ENCODE measurements at regions not wholly inside any gene's neighbourhood (a gene's known extent, or its start where the extent isn't known, plus 50 kb on each side); places are given as distances from the start of the nearest gene placed in this dataset.

DNA sequence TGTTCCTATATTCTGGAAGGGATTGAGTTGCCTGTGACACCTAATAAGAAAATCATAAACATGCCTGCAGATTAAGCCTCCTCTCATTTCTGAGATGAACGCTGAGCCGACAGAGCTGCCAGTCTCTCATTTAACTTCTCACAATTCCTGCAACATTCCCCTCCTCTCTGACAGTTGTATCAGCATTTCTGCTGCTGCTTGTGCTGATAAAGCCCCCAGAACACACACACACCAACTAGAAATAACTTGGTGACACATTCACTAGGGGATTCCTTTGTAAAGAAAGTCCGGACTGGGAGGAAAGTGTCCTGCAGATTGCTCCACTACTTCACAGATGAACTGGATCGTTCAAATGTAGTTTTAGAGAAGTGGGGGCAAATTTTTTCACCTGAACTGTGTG is 437.3 kb downstream of the PLA2G4A start:
- H3K4me3 ChIP-seq (ENCODE audit: low read length): no peak overlapping the region
- no peak overlapping the region; the same call in 1 of the 2 replicates for H3K27ac ChIP-seq (ENCODE audit: low read depth, low read length)
- H3K36me3 ChIP-seq (ENCODE audit: insufficient read depth, low read length): no peaks in the 10 kb centered on the region
- WGBS: 85% methylated on average over 4 of the region's 4 CpGs
- H3K9me3 ChIP-seq (ENCODE audit: insufficient read depth, low read depth, low read length): no peaks in the 10 kb centered on the region
- H3K4me1 ChIP-seq (ENCODE audit: insufficient read depth, low read length): no peaks in the 10 kb centered on the region
- no peak overlapping the region for H3K9ac ChIP-seq (ENCODE audit: low read depth, low read length)
- H3K27me3 ChIP-seq (ENCODE audit: insufficient read depth, low read length): no peaks in the 10 kb centered on the region

DNA sequence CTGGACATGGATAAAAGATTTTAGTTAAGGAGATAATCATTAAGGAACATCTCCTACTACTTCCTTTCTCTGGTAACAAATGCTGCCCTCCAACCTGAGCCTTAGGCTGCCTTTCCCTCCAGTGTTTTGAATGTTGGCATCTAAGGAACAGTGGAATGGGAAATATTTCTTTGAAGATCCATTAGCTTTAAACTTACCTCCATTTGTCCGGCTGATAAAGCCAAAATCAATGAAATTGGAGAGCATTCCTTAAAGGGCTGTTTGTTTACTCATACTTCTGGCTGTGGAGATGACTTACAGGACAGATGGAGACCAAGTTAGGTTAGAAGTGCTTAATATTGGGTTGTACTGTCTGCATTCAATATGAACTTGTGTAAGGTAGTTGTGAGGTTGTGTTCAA is 439.1 kb downstream of the PLA2G4A start:
- Histone ChIP-seq H3K27ac (ENCODE audit: low read depth, low read length) (no peak overlapping the region), H3K9ac (ENCODE audit: low read depth, low read length) (no peak overlapping the region), H3K27me3 (ENCODE audit: insufficient read depth, low read length) (no peaks in the 10 kb centered on the region), H3K9me3 (ENCODE audit: insufficient read depth, low read depth, low read length) (no peaks in the 10 kb centered on the region), H3K4me1 (ENCODE audit: insufficient read depth, low read length) (no peaks in the 10 kb centered on the region), H3K36me3 (ENCODE audit: insufficient read depth, low read length) (no peaks in the 10 kb centered on the region), H3K4me3 (ENCODE audit: low read length) (no peak overlapping the region)
- 100% methylated on average over 1 of the region's 1 CpG for whole genome bisulfite sequencing

DNA sequence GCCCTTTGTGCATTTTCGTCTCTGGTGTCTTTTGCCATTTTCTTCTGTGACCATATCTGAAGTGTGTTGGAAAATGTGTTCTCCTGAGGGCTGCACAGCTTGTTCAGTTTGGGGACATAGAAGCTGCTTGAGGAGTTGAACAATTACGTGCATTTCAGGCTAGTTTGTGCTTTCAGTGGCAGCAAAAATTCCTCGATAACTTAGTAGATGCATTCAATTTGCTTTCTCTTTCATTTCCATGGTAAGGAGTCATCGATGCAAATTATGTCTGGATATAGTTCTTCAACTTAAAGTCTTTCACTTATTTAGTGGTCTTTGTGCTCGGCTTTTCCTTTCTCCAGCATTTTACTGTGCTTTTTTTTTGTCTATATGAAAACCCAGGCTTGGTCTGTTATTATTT is 441.5 kb downstream of the PLA2G4A start:
- H3K9ac ChIP-seq (ENCODE audit: low read depth, low read length): no peak overlapping the region
- H3K36me3 ChIP-seq (ENCODE audit: insufficient read depth, low read length): no peaks in the 10 kb centered on the region
- no peaks in the 10 kb centered on the region for H3K27me3 ChIP-seq (ENCODE audit: insufficient read depth, low read length)
- H3K9me3 ChIP-seq (ENCODE audit: insufficient read depth, low read depth, low read length): no peaks in the 10 kb centered on the region
- 95% methylated on average over 5 of the region's 5 CpGs for WGBS
- H3K4me3 ChIP-seq (ENCODE audit: low read length): no peak overlapping the region
- no peak overlapping the region for H3K27ac ChIP-seq (ENCODE audit: low read depth, low read length)
- no peaks in the 10 kb centered on the region for H3K4me1 ChIP-seq (ENCODE audit: insufficient read depth, low read length)

DNA sequence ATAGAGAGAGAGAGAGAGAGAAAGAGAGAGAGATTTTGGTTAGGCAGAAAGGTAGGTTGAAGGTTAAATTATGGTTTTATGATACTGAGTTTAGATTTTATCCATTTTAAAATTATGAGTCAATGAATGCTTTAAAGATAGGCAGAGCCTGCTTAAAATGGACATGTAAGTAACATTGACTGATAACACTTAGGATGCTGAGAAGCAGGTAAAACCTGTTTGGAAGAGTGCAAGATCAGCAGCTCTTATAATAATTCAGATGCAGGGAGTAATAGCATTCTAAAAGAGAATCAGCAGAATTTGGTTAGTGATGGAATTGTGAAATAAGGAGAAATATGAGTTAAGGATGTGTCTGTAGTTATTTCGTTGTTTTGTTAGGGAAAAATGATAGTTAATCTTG is 446.6 kb downstream of the PLA2G4A start:
- H3K36me3 ChIP-seq (ENCODE audit: insufficient read depth, low read length): no peaks in the 10 kb centered on the region
- no peak overlapping the region for H3K27ac ChIP-seq (ENCODE audit: low read depth, low read length)
- no peak overlapping the region for H3K9ac ChIP-seq (ENCODE audit: low read depth, low read length)
- no peak overlapping the region for H3K4me3 ChIP-seq (ENCODE audit: low read length)
- no peaks in the 10 kb centered on the region for H3K4me1 ChIP-seq (ENCODE audit: insufficient read depth, low read length)
- no peaks in the 10 kb centered on the region for H3K27me3 ChIP-seq (ENCODE audit: insufficient read depth, low read length)
- 88% methylated on average over 1 of the region's 1 CpG for WGBS
- no peaks in the 10 kb centered on the region for H3K9me3 ChIP-seq (ENCODE audit: insufficient read depth, low read depth, low read length)

DNA sequence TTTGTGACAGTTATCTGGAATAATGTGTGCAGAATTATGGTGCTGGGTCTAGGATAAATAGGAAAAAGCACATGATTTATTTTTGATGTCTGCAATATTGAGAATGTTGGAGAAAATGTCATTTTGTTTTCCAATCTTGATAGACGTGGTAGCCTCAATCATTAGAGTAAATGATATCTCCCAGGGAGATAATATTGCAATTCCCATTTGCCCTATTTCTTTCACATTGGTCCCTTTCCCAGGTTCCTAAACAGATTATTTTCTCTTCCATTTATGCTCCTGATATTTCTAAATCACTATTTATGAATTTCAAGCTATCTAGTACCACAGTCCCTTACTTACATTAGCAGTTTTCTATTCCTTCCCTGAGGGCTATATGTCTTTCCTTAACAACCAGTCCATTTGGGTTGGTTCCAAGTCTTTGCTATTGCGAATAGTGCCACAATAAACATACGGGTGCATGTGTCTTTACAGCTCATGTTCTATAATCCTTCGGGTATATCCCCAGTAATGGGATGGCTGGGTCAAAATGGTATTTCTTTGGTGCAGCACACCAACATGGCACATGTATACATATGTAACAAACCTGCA is 447.3 kb downstream of the PLA2G4A start:
- Histone ChIP-seq H3K4me1 (ENCODE audit: insufficient read depth, low read length) (no peaks in the 10 kb centered on the region), H3K36me3 (ENCODE audit: insufficient read depth, low read length) (no peaks in the 10 kb centered on the region), H3K4me3 (ENCODE audit: low read length) (no peak overlapping the region), H3K9ac (ENCODE audit: low read depth, low read length) (no peak overlapping the region), H3K27me3 (ENCODE audit: insufficient read depth, low read length) (no peaks in the 10 kb centered on the region), H3K27ac (ENCODE audit: low read depth, low read length) (no peak overlapping the region), H3K9me3 (ENCODE audit: insufficient read depth, low read depth, low read length) (no peaks in the 10 kb centered on the region)
- 96% methylated on average over 4 of the region's 4 CpGs for WGBS

DNA sequence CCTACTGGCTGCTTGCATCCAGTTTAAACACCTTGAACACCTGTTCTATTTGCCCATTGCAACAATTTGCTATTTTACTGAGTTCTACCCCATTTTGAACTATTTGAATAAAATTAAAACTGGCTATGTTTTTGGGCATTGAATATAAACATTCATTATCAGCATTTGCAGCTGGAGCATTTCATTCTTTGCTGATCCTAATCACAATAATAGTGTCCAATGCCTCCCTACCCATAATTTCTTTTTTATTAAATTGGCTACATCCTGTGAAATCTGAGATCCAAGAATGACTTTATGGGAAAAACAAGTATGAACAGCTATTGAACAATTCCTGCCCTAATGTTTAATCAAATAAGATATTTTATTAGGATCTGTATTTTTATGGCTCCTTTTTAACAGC is 447.9 kb downstream of the PLA2G4A start:
- Histone ChIP-seq H3K4me1 (ENCODE audit: insufficient read depth, low read length) (no peaks in the 10 kb centered on the region), H3K9me3 (ENCODE audit: insufficient read depth, low read depth, low read length) (no peaks in the 10 kb centered on the region), H3K4me3 (ENCODE audit: low read length) (no peak overlapping the region), H3K36me3 (ENCODE audit: insufficient read depth, low read length) (no peaks in the 10 kb centered on the region), H3K9ac (ENCODE audit: low read depth, low read length) (no peak overlapping the region), H3K27me3 (ENCODE audit: insufficient read depth, low read length) (no peaks in the 10 kb centered on the region), H3K27ac (ENCODE audit: low read depth, low read length) (no peak overlapping the region)

DNA sequence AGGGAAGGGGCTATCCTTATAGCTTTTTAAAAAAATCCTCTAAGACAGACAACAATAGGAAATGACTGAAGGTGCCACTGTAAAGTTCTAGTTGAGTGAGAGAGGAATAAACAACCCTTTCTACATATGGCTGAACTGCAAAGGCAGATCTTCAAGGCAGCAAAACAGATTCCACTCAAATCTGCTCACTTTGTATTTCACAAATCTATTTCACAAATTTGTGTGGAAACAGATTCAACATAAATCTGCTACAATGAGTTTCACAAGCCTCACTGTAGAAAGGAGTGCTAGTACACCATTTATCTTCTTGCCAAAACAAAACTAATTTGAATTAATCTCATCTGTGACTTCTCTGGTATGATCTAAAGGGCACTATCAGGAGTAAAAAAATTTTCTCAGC is 451.3 kb downstream of the PLA2G4A start:
- H3K4me1 ChIP-seq (ENCODE audit: insufficient read depth, low read length): no peaks in the 10 kb centered on the region

DNA sequence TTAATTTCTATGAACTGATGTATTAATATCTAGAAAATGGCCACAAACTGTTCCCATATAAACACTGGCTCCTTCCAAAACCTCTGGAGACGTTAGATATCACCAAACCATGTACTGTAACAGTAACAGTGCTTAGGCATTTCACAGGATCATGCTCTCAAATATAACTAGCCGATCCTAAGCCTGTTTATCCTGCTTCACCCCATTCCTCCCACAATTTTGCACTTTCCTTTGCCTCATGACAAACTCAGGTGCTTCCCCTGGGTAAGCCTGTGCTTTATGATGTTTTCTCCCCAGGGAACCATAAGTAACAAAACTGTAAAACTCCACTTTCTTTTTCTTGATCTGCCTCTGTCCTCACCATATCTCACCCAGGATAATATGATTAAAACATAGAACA is 452.3 kb downstream of the PLA2G4A start:
- Histone ChIP-seq H3K4me3 (ENCODE audit: low read length) (no peak overlapping the region), H3K36me3 (ENCODE audit: insufficient read depth, low read length) (no peaks in the 10 kb centered on the region), H3K9ac (ENCODE audit: low read depth, low read length) (no peak overlapping the region), H3K27ac (ENCODE audit: low read depth, low read length) (no peak overlapping the region), H3K9me3 (ENCODE audit: insufficient read depth, low read depth, low read length) (no peaks in the 10 kb centered on the region), H3K27me3 (ENCODE audit: insufficient read depth, low read length) (no peaks in the 10 kb centered on the region), H3K4me1 (ENCODE audit: insufficient read depth, low read length) (no peaks in the 10 kb centered on the region)
- 88% methylated on average over 2 of the region's 2 CpGs for WGBS

More for the DNA sequence above, 451.3 kb downstream of the PLA2G4A start:
- H3K27me3 ChIP-seq (ENCODE audit: insufficient read depth, low read length): no peaks in the 10 kb centered on the region
- no peak overlapping the region for H3K27ac ChIP-seq (ENCODE audit: low read depth, low read length)
- H3K4me3 ChIP-seq (ENCODE audit: low read length): no peak overlapping the region
- no peaks in the 10 kb centered on the region for H3K36me3 ChIP-seq (ENCODE audit: insufficient read depth, low read length)
- H3K9me3 ChIP-seq (ENCODE audit: insufficient read depth, low read depth, low read length): no peaks in the 10 kb centered on the region
- no peak overlapping the region for H3K9ac ChIP-seq (ENCODE audit: low read depth, low read length)

DNA sequence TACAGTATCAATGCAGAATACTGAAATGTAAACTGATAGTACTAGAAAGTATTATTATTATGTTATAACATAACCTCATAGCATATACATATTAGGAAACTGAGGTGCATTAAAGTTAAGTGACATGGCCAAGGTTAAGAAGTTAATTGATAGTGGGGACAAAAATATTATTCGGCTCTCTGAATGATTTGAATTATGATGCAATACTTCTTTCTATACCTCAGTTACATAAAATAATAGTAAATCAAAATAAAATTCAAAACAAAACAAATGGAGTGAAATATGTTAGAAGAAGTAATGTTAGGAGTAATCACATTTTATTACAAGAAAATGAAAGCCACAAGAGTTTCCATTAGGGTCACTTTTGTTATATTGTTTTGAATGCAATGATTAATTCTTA is 455.2 kb downstream of the PLA2G4A start:
- Histone ChIP-seq H3K27me3 (ENCODE audit: insufficient read depth, low read length) (no peaks in the 10 kb centered on the region), H3K9me3 (ENCODE audit: insufficient read depth, low read depth, low read length) (no peaks in the 10 kb centered on the region), H3K36me3 (ENCODE audit: insufficient read depth, low read length) (no peaks in the 10 kb centered on the region), H3K9ac (ENCODE audit: low read depth, low read length) (no peak overlapping the region), H3K27ac (ENCODE audit: low read depth, low read length) (no peak overlapping the region), H3K4me1 (ENCODE audit: insufficient read depth, low read length) (no peaks in the 10 kb centered on the region), H3K4me3 (ENCODE audit: low read length) (no peak overlapping the region)
- WGBS: no CpG with 5 or more reads among the region's 1 CpG

DNA sequence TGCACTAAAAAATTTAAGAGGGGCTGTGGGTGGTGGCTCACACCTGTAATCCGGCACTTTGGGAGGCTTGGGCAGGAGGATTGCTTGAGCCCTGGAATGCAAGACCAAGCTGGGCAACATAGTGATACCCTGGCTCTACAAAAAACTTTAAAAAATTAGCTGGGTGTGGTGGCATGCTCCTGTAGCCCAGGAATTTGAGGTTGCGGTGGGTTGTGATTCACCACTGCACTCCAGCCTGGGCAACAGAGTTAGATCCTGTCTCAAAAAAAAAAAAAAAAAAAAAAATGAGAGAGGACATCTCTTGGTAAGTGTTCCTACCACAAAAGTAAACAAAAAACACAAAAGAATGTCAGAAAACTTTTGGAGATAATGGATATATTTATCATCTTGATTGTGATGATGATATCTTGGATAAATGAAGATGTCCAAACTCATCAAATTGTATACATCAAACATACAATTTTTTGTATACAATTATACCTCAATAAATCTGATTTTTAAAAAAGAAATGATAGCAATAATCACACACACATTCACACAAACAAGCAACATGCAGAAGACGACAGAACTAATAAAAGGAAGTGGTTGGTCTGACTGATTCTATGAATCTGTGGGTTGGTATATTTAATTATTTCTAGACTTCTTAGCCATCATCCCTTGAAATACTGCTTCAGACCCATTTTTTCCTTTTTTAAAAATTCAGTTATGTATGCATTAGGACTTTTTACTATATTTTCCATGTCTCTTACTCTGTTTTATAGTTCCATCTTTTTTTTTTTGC is 465.9 kb downstream of the PLA2G4A start:
- H3K4me1 ChIP-seq (ENCODE audit: insufficient read depth, low read length): no peaks in the 10 kb centered on the region
- no peak overlapping the region for H3K27ac ChIP-seq (ENCODE audit: low read depth, low read length)
- H3K9me3 ChIP-seq (ENCODE audit: insufficient read depth, low read depth, low read length): no peaks in the 10 kb centered on the region
- no peaks in the 10 kb centered on the region for H3K36me3 ChIP-seq (ENCODE audit: insufficient read depth, low read length)
- H3K9ac ChIP-seq (ENCODE audit: low read depth, low read length): no peak overlapping the region
- WGBS: 91% methylated on average over 2 of the region's 3 CpGs
- no peaks in the 10 kb centered on the region for H3K27me3 ChIP-seq (ENCODE audit: insufficient read depth, low read length)
- H3K4me3 ChIP-seq (ENCODE audit: low read length): no peak overlapping the region

DNA sequence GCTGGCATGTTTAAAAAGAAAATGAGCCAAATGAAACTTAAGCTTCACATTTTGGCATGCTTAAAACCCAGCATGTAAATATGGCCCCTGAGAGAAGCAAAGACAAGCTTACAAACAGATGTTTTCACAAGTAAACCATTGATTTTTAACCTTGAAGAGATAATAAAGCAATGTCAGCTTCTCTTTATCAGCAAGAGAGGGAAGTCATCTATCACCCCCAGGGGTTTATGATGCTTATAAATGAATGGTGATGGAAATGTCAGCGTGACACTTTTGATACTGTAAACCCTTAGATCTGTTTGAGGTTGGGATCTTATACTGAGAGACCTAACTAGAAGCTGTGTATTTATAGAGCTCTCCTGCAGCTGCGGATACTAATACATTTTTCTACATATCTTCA is 471.3 kb downstream of the PLA2G4A start:
- Histone ChIP-seq H3K27me3 (ENCODE audit: insufficient read depth, low read length) (no peaks in the 10 kb centered on the region), H3K4me3 (ENCODE audit: low read length) (no peak overlapping the region), H3K36me3 (ENCODE audit: insufficient read depth, low read length) (no peaks in the 10 kb centered on the region), H3K9ac (ENCODE audit: low read depth, low read length) (no peak overlapping the region), H3K9me3 (ENCODE audit: insufficient read depth, low read depth, low read length) (no peaks in the 10 kb centered on the region), H3K27ac (ENCODE audit: low read depth, low read length) (no peak overlapping the region), H3K4me1 (ENCODE audit: insufficient read depth, low read length) (no peaks in the 10 kb centered on the region)
- whole genome bisulfite sequencing: 89% methylated on average over 2 of the region's 2 CpGs

Data from HUES64 (cell line).